ENCODE measurements at regions not wholly inside any gene's neighbourhood (a gene's known extent, or its start where the extent isn't known, plus 50 kb on each side); places are given as distances from the start of the nearest gene placed in this dataset.
"Not testable (repeated sequence)": the region's sequence is repeated elsewhere in the genome, so short reads cannot be mapped to it uniquely, and the experiment has no call there.

GRCh38 chr4:189155083-189155482, 785.6 kb upstream of the FRG1 start:
- not testable (repeated sequence) for TF ChIP-seq EZH2 (IDR thresholded peaks at IDR 0.05; ENCODE audit: low read length, unreplicated experiment); EZH2phosphoT487 (IDR thresholded peaks at IDR 0.05; ENCODE audit: borderline replicate concordance, low read length)
- TF ChIP-seq, protein P1, sequence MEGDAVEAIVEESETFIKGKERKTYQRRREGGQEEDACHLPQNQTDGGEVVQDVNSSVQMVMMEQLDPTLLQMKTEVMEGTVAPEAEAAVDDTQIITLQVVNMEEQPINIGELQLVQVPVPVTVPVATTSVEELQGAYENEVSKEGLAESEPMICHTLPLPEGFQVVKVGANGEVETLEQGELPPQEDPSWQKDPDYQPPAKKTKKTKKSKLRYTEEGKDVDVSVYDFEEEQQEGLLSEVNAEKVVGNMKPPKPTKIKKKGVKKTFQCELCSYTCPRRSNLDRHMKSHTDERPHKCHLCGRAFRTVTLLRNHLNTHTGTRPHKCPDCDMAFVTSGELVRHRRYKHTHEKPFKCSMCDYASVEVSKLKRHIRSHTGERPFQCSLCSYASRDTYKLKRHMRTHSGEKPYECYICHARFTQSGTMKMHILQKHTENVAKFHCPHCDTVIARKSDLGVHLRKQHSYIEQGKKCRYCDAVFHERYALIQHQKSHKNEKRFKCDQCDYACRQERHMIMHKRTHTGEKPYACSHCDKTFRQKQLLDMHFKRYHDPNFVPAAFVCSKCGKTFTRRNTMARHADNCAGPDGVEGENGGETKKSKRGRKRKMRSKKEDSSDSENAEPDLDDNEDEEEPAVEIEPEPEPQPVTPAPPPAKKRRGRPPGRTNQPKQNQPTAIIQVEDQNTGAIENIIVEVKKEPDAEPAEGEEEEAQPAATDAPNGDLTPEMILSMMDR (conservative IDR thresholded peaks at IDR 0.05; ENCODE audit: low read depth, low read length) = not testable (repeated sequence)

Data from PC-3 (cell line).